Spleen (tissue), 11 donors: ENCODE measurements at regions not wholly inside any gene's neighbourhood (a gene's known extent, or its start where the extent isn't known, plus 50 kb on each side); places are given as distances from the start of the nearest gene placed in this dataset.

Experiments used
- DNase-seq: peaks from one replicate; pipeline ENCODE4 v3.0.0-alpha.2; 2020
- H3K27ac ChIP-seq, 8 donors: fragments of 200-600 bp; sonication (generic) in 7 of 8; 1 replicate in 4 of 8; 2 replicates in 4 of 8; pipeline versions ENCODE4 v1.5.0 to v1.8.0; 2016 to 2021; ENCODE audit warnings: inconsistent platforms in 4 of 8, mild to moderate bottlenecking in 4 of 8, moderate library complexity in 1 of 8
- H3K27me3 ChIP-seq, 7 donors: fragments of 200-600 bp; sonication (generic) in 6 of 7; replicated peaks in 1 of 7; 1 replicate in 4 of 7; 2 replicates in 3 of 7; pipeline versions ENCODE4 v1.5.0 to v1.8.0; 2016 to 2021; ENCODE audit warnings: inconsistent platforms in 3 of 7, mild to moderate bottlenecking in 1 of 7
- H3K36me3 ChIP-seq, 6 donors: fragments of 200-600 bp; sonication (generic) in 5 of 6; 1 replicate in 4 of 6; 2 replicates in 2 of 6; pipeline versions ENCODE4 v1.5.0 to v1.8.0; 2016 to 2021; ENCODE audit warnings: inconsistent platforms in 2 of 6
- H3K4me1 ChIP-seq, 6 donors: fragments of 200-600 bp; sonication (generic) in 5 of 6; 1 replicate in 3 of 6; 2 replicates in 3 of 6; pipeline versions ENCODE4 v1.5.0 to v1.8.0; 2016 to 2021; ENCODE audit warnings: inconsistent platforms in 3 of 6
- H3K4me3 ChIP-seq, 8 donors: fragments of 200-600 bp; sonication (generic) in 7 of 8; 1 replicate in 4 of 8; 2 replicates in 4 of 8; pipeline versions ENCODE4 v1.5.0 to v1.8.0; 2016 to 2021; ENCODE audit warnings: inconsistent platforms in 4 of 8, mild to moderate bottlenecking in 4 of 8, moderate library complexity in 2 of 8
- H3K9me3 ChIP-seq, 8 donors: fragments of 200-600 bp; sonication (generic) in 7 of 8; 1 replicate in 4 of 8; 2 replicates in 4 of 8; pipeline versions ENCODE4 v1.5.0 to v1.8.0; 2016 to 2021; ENCODE audit warnings: inconsistent platforms in 4 of 8
- POLR2A ChIP-seq, 3 donors: fragments of 450-650 bp; IDR thresholded peaks; one replicate each; pipeline ENCODE4 v1.5.1; 2017; ENCODE audit warnings: antibody characterized with exemption in 3 of 3, mild to moderate bottlenecking in 1 of 3
- POLR2AphosphoS5 ChIP-seq, 3 donors: sonication (generic); formaldehyde crosslinking; IDR thresholded peaks; one replicate each; pipeline ENCODE4 v1.5.1; 2017; ENCODE audit warnings: antibody characterized with exemption in 3 of 3
- WGBS, 5 donors: extraction: QIAGEN DNeasy Blood & Tissue Kit in 3 of 5; methylation state at CpG; one replicate each; pipeline versions ENCODE4 v1.1.5 to v1.1.7; 2013 to 2018; 5-methylcytosine and 5-hydroxymethylcytosine counted together
- intact Hi-C: fragments of 100-400 bp; cut with DNase I; formaldehyde crosslinking; loops from one replicate; pipeline ENCODE4 v1.15.0; 2023; ENCODE audit warnings: low total_unique reads
- TF ChIP-seq, protein P1 (sequence below), 11 experiments: fragments of 200-600 bp in 7 of 11; fragments of 450-650 bp in 4 of 11; sonication (generic) in 4 of 11; IDR thresholded peaks in 8 of 11; conservative IDR thresholded peaks in 3 of 11; 1 replicate in 7 of 11; 2 replicates in 4 of 11; pipeline versions ENCODE4 v1.4.0 to v1.8.0; 2016 to 2021; ENCODE audit warnings: antibody characterized with exemption in 11 of 11, inconsistent platforms in 4 of 11, mild to moderate bottlenecking in 1 of 11
- donor health status: healthy with polysubstance abuse.
- donor health status: DM: no; HTN: no; CAD: no; lungs with moderate emphysema.
- donor health status: DM: no; HTN: no; CAD: no.
- donor health status: Bipolar disorder and iron deficiency.
- donor health status: healthy.
- donor health status: DM: no; HTN: no; CAD: no.
- donor health status: DM: yes; HTN: yes; CAD: no.

DNA sequence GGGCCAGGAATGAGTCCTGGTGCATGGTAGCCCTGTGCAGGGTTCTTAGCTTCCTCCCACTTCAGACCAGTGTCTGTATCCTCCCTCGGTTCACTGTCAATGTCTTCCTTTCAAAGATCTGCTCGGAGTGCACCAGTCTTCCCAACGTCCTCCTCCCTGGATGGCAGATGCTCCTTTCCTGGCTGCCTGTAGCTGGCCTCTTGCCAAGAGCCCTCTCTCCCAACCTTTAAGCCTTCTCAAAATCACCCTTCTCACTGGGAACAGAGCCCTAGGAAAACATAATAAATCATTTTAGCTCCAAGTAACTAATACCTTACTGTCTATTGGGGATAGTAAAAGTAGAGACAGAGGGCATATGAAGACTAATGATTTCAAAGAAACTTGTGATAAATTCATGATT is 490.6 kb downstream of the CCSER2 start:
- 68 to 84% (median 77%) methylated on average over 3 of the region's 3 CpGs for WGBS, 5 donors
- no peak overlapping the region for H3K4me3 ChIP-seq
- H3K36me3 ChIP-seq: no peaks in the 10 kb centered on the region
- TF ChIP-seq POLR2A (IDR thresholded peaks at IDR 0.05): no peak
- TF ChIP-seq, protein P1, sequence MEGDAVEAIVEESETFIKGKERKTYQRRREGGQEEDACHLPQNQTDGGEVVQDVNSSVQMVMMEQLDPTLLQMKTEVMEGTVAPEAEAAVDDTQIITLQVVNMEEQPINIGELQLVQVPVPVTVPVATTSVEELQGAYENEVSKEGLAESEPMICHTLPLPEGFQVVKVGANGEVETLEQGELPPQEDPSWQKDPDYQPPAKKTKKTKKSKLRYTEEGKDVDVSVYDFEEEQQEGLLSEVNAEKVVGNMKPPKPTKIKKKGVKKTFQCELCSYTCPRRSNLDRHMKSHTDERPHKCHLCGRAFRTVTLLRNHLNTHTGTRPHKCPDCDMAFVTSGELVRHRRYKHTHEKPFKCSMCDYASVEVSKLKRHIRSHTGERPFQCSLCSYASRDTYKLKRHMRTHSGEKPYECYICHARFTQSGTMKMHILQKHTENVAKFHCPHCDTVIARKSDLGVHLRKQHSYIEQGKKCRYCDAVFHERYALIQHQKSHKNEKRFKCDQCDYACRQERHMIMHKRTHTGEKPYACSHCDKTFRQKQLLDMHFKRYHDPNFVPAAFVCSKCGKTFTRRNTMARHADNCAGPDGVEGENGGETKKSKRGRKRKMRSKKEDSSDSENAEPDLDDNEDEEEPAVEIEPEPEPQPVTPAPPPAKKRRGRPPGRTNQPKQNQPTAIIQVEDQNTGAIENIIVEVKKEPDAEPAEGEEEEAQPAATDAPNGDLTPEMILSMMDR (IDR thresholded peaks at IDR 0.05 in 8 of 11, conservative IDR thresholded peaks at IDR 0.05 in 3 of 11): no peak
- TF ChIP-seq POLR2AphosphoS5 (IDR thresholded peaks at IDR 0.05): no peak
- no peak overlapping the region for H3K27ac ChIP-seq
- no peaks in the 10 kb centered on the region for H3K4me1 ChIP-seq
- intact Hi-C loops: no loop called here
- DNase-seq: no peak
- H3K27me3 ChIP-seq: peaks cover 0 to 7% (median 0%) of the 10 kb centered on the region in 7 donors
- H3K9me3 ChIP-seq: no peaks in the 10 kb centered on the region

DNA sequence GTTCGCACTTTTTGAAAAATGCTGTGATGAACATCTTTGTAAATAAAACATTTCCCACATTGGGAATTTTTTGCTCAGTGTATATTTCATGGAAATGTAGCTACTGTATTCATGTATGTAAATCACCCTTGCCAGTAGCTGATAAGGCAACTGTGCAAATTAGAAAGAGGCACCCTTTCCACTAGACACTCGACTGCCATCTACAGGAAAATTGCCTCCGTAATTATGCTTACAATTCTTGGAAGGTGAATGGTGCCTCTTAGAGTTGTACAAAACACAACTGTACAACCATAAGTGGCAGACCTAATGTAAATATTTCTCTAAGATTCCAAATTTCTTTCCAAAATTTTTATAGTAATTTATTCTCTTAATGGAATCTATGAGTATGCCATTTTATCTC is 491.7 kb downstream of the CCSER2 start:
- intact Hi-C loops: no loop called here
- WGBS, 5 donors: 66 to 78% (median 76%) methylated on average over 3 of the region's 3 CpGs

DNA sequence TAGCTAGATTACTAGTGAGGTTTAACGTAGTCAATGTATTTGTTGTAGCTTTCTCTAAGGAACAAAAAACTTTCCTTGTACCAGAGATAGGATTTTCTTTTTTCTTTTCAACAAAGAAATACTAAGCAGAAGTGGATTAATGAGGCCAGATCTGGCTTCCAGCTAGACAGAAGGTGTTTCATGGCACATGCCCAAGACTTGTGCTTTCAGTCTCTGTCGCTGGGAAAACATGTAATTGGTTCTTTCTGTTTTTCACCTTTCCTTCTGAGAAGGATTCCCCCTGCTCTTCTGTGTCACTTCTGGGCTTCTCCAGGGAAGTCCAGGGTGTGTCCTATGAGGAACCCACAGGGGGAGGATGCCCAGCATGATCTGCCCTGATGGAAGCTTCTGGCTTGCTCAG is 492.2 kb downstream of the CCSER2 start:
- 76 to 86% (median 85%) methylated on average over 2 of the region's 2 CpGs for WGBS, 5 donors
- H3K27ac ChIP-seq: no peak overlapping the region
- H3K36me3 ChIP-seq: no peaks in the 10 kb centered on the region
- peaks cover 0 to 7% (median 0%) of the 10 kb centered on the region in 7 donors for H3K27me3 ChIP-seq
- no peaks in the 10 kb centered on the region for H3K9me3 ChIP-seq
- H3K4me1 ChIP-seq: no peaks in the 10 kb centered on the region
- TF ChIP-seq, protein P1 (IDR thresholded peaks at IDR 0.05 in 8 of 11, conservative IDR thresholded peaks at IDR 0.05 in 3 of 11): no peak
- no peak for TF ChIP-seq POLR2A (IDR thresholded peaks at IDR 0.05)
- no peak for TF ChIP-seq POLR2AphosphoS5 (IDR thresholded peaks at IDR 0.05)
- no peak overlapping the region for H3K4me3 ChIP-seq
- intact Hi-C loops: no loop called here
- no peak for DNase-seq

More for the DNA sequence above, 491.7 kb downstream of the CCSER2 start:
- H3K4me1 ChIP-seq: no peaks in the 10 kb centered on the region
- no peak overlapping the region for H3K27ac ChIP-seq
- peaks cover 0 to 7% (median 0%) of the 10 kb centered on the region in 7 donors for H3K27me3 ChIP-seq
- DNase-seq: no peak
- H3K9me3 ChIP-seq: no peaks in the 10 kb centered on the region
- H3K36me3 ChIP-seq: no peaks in the 10 kb centered on the region
- no peak for TF ChIP-seq POLR2A (IDR thresholded peaks at IDR 0.05)
- TF ChIP-seq, protein P1 (IDR thresholded peaks at IDR 0.05 in 8 of 11, conservative IDR thresholded peaks at IDR 0.05 in 3 of 11): no peak
- no peak overlapping the region for H3K4me3 ChIP-seq

DNA sequence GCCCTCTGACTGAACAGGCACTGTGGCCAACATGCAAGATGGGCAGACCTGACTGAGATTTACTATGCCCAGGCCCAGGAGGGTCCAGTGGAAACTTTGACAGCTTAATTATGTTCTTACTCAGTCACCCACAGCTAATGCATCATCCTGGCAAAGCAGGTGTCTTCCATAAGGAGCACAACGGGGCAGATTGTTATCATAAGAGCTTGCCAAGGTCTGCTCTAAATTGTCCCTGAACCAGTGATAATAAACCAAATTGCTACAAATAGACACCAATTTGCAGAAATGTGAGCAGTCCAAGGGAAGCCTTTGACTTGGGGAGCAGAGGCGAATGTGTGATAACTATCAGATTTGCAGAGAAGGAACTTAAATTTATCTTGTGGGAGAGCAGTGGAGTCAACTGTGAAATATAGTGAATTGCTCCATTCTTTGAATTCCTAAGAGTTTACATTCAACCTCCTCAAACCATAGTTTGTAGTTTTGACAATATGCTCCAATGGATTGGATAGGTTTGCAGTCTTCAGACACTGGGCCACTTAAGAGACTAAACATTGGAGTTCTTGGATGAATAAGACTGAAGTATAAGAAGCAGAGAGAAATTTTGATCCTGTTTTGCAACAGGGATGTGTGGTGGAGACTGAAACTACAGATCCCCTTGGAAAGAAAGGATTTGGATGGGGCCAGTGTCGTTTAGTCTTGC is 494.7 kb downstream of the CCSER2 start:
- H3K27me3 ChIP-seq: peaks cover 0 to 7% (median 0%) of the 10 kb centered on the region in 7 donors
- 54 to 68% (median 57%) methylated on average over 3 of the region's 3 CpGs for WGBS, 5 donors
- TF ChIP-seq POLR2A (IDR thresholded peaks at IDR 0.05) (no peak), POLR2AphosphoS5 (IDR thresholded peaks at IDR 0.05) (no peak)
- TF ChIP-seq, protein P1 (IDR thresholded peaks at IDR 0.05 in 8 of 11, conservative IDR thresholded peaks at IDR 0.05 in 3 of 11): no peak
- intact Hi-C loops: no loop called here
- no peak overlapping the region for H3K4me3 ChIP-seq
- no peaks in the 10 kb centered on the region for H3K4me1 ChIP-seq
- no peaks in the 10 kb centered on the region for H3K9me3 ChIP-seq
- no peaks in the 10 kb centered on the region for H3K36me3 ChIP-seq
- no peak for DNase-seq
- H3K27ac ChIP-seq: no peak overlapping the region
